Keratinocyte (primary cell): ENCODE measurements at regions not wholly inside any gene's neighbourhood (a gene's known extent, or its start where the extent isn't known, plus 50 kb on each side); places are given as distances from the start of the nearest gene placed in this dataset.

ENCODE experiments used
- DNase-seq: peaks from one replicate; pipeline ENCODE4 v3.0.0-alpha.2; 2011; ENCODE audit warnings: low read depth, missing footprints, low spot score
- FAIRE-seq: peaks from 2 replicates; lab custom pipeline; 2011; peaks lifted over from hg19 to GRCh38; lab: Jason Lieb, UNC
- H2AFZ ChIP-seq: 2 replicates; pipeline ENCODE4 v1.6.0; 2012; ENCODE audit warnings: low read length, control low read depth, inconsistent platforms; ENCODE audit not compliant: control insufficient read depth
- H3K27ac ChIP-seq: 2 replicates; pipeline ENCODE4 v1.5.1; 2011; ENCODE audit warnings: low read length; ENCODE audit not compliant: control insufficient read depth, insufficient read depth
- H3K27me3 ChIP-seq: 3 replicates; pipeline ENCODE4 v1.6.0; 2011; ENCODE audit warnings: low read length; ENCODE audit not compliant: control insufficient read depth, insufficient read depth; ENCODE audit errors: extremely low read depth
- H3K36me3 ChIP-seq, 2 experiments: 2 replicates in 1 of 2; 3 replicates in 1 of 2; pipeline ENCODE4 v1.5.1; 2011; ENCODE audit warnings: low read length in 2 of 2, mild to moderate bottlenecking in 1 of 2; ENCODE audit not compliant: control insufficient read depth in 2 of 2, insufficient read depth in 2 of 2; ENCODE audit errors: extremely low read depth in 1 of 2
- H3K4me1 ChIP-seq: 3 replicates; pipeline ENCODE4 v1.5.1; 2011; ENCODE audit warnings: low read length; ENCODE audit not compliant: control insufficient read depth, insufficient read depth; ENCODE audit errors: extremely low read depth
- H3K4me2 ChIP-seq: 3 replicates; pipeline ENCODE4 v1.6.0; 2011; ENCODE audit warnings: low read depth, low read length; ENCODE audit not compliant: control insufficient read depth, insufficient read depth; ENCODE audit errors: extremely low read depth
- H3K4me3 ChIP-seq, 3 experiments: fragments of 200-600 bp in 1 of 3; sonication (generic) in 1 of 3; 2 replicates in 2 of 3; 3 replicates in 1 of 3; pipeline ENCODE4 v1.5.1; 2011 to 2016; ENCODE audit warnings: low read length in 3 of 3, mild to moderate bottlenecking in 3 of 3, control low read depth in 2 of 3, inconsistent platforms in 1 of 3, low read depth in 1 of 3, mixed read lengths in 1 of 3, mixed run types in 1 of 3, moderate library complexity in 1 of 3; ENCODE audit not compliant: control insufficient read depth in 2 of 3, insufficient read depth in 2 of 3; ENCODE audit errors: extremely low read depth in 1 of 3
- H3K79me2 ChIP-seq: 2 replicates; pipeline ENCODE4 v1.6.0; 2012; ENCODE audit warnings: low read length; ENCODE audit not compliant: control insufficient read depth, insufficient read depth
- H3K9ac ChIP-seq: 3 replicates; pipeline ENCODE4 v1.6.0; 2011; ENCODE audit warnings: low read length; ENCODE audit not compliant: control insufficient read depth, insufficient read depth; ENCODE audit errors: extremely low read depth
- H3K9me1 ChIP-seq: 3 replicates; pipeline ENCODE4 v1.6.0; 2011; ENCODE audit warnings: low read length; ENCODE audit not compliant: control insufficient read depth, insufficient read depth; ENCODE audit errors: extremely low read depth
- H3K9me3 ChIP-seq: 2 replicates; pipeline ENCODE4 v1.5.1; 2012; ENCODE audit warnings: low read depth, low read length; ENCODE audit not compliant: control insufficient read depth
- H4K20me1 ChIP-seq: 3 replicates; pipeline ENCODE4 v1.6.0; 2011; ENCODE audit warnings: low read length; ENCODE audit not compliant: control insufficient read depth, insufficient read depth; ENCODE audit errors: extremely low read depth
- EZH2 ChIP-seq: IDR thresholded peaks from one replicate; pipeline ENCODE4 v1.6.1; 2012; ENCODE audit warnings: inconsistent platforms, mild to moderate bottlenecking, low read length, moderate library complexity
- dilution Hi-C: fragments of 300-500 bp; cut with MboI; formaldehyde crosslinking; loops from one replicate; pipeline ENCODE4 v1.7.0; 2020; ENCODE audit warnings: low sequenced_read_pairs; ENCODE audit not compliant: extremely low pct_ligation_motif_present
- TF ChIP-seq, protein P1 (sequence below), 3 experiments: IDR thresholded peaks in 1 of 3; conservative IDR thresholded peaks in 1 of 3; optimal IDR thresholded peaks in 1 of 3; 2 replicates in 2 of 3; 3 replicates in 1 of 3; pipeline versions ENCODE3 to v1.5.1; 2011; ENCODE audit warnings: low read length in 3 of 3, mild to moderate bottlenecking in 3 of 3, moderate library complexity in 2 of 3, control low read depth in 1 of 3, inconsistent platforms in 1 of 3; ENCODE audit not compliant: insufficient read depth in 2 of 3; ENCODE audit errors: extremely low read depth in 1 of 3

DNA sequence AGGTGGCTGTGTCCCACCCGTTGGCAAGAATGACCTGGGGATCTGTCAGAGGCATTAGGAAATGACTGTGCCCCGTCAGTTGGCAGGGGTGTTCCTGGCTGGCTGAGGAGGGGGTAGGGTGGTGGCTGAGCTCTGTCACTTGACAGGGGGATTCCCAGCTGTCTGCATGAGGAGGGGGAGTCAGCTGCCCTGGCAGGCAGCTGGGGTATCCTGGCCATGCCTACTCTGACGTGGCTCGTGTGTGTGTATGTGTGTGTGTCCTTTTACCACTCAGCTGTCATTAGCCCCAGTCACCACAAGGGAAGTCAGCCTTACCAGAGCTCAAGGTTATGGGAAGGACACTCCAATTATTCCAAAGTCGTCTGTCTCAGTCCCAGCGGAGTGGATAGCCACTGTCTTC, 93.2 kb downstream of the EFNB1 start:
- Histone ChIP-seq H4K20me1 (no peaks in the 10 kb centered on the region), H3K27me3 (peaks cover 3% of the 10 kb centered on the region), H3K9me1 (no peaks in the 10 kb centered on the region), H2AFZ (no peak overlapping the region), H3K9me3 (no peaks in the 10 kb centered on the region), H3K36me3 (no peaks in the 10 kb centered on the region), H3K4me1 (no peaks in the 10 kb centered on the region), H3K9ac (no peak overlapping the region), H3K79me2 (no peaks in the 10 kb centered on the region), H3K4me2 (no peak overlapping the region), H3K4me3 (no peak overlapping the region), H3K27ac (no peak overlapping the region)
- DNase-seq (no peak), FAIRE-seq (no peak)
- TF ChIP-seq, protein P1, sequence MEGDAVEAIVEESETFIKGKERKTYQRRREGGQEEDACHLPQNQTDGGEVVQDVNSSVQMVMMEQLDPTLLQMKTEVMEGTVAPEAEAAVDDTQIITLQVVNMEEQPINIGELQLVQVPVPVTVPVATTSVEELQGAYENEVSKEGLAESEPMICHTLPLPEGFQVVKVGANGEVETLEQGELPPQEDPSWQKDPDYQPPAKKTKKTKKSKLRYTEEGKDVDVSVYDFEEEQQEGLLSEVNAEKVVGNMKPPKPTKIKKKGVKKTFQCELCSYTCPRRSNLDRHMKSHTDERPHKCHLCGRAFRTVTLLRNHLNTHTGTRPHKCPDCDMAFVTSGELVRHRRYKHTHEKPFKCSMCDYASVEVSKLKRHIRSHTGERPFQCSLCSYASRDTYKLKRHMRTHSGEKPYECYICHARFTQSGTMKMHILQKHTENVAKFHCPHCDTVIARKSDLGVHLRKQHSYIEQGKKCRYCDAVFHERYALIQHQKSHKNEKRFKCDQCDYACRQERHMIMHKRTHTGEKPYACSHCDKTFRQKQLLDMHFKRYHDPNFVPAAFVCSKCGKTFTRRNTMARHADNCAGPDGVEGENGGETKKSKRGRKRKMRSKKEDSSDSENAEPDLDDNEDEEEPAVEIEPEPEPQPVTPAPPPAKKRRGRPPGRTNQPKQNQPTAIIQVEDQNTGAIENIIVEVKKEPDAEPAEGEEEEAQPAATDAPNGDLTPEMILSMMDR (optimal IDR thresholded peaks at IDR 0.05 in 1 of 3, IDR thresholded peaks at IDR 0.05 in 1 of 3, conservative IDR thresholded peaks at IDR 0.05 in 1 of 3; ENCODE audit: extremely low read depth in 1 of 3, insufficient read depth in 2 of 3, low read length in 3 of 3): no peak
- no peak for TF ChIP-seq EZH2
- dilution Hi-C loops: no loop called here

DNA sequence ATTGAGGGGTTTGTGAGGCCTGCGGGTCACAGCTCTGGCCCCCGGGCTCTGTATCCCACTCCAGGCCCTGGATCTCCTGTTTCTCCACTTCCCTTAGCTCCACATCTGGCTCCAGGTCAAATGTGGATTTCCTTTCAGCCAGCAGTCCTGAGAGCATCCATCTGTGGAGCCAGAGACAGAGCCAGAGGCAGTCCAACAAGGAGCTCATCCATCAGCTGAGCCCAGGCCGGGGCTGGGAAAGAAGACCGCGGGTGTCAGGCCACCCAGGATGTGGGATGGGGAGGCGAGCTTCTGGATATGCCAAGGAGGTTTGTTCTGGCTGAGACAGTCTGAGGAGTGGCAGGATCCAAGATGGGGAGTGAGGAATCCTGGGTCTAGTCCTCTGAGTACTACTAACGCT, 91.7 kb downstream of the EFNB1 start:
- TF ChIP-seq EZH2: no peak
- TF ChIP-seq, protein P1 (optimal IDR thresholded peaks at IDR 0.05 in 1 of 3, IDR thresholded peaks at IDR 0.05 in 1 of 3, conservative IDR thresholded peaks at IDR 0.05 in 1 of 3; ENCODE audit: extremely low read depth in 1 of 3, insufficient read depth in 2 of 3, low read length in 3 of 3): no peak
- no peak overlapping the region for H3K4me2 ChIP-seq
- H3K9me3 ChIP-seq: no peaks in the 10 kb centered on the region
- no peaks in the 10 kb centered on the region for H3K9me1 ChIP-seq
- DNase-seq (no peak), FAIRE-seq (no peak)
- H3K9ac ChIP-seq: no peak overlapping the region
- no peaks in the 10 kb centered on the region for H3K4me1 ChIP-seq
- H3K27ac ChIP-seq: no peak overlapping the region
- H3K27me3 ChIP-seq: peaks cover 3% of the 10 kb centered on the region
- no peak overlapping the region for H3K4me3 ChIP-seq
- H4K20me1 ChIP-seq: no peaks in the 10 kb centered on the region
- no peaks in the 10 kb centered on the region for H3K36me3 ChIP-seq
- no peaks in the 10 kb centered on the region for H3K79me2 ChIP-seq
- no peak overlapping the region for H2AFZ ChIP-seq
- dilution Hi-C loops: no loop called here
